OCI-LY1 (cell line): ENCODE measurements at regions not wholly inside any gene's neighbourhood (a gene's known extent, or its start where the extent isn't known, plus 50 kb on each side); places are given as distances from the start of the nearest gene placed in this dataset.

Source experiments
- CTCF ChIP-seq: fragments of 200-600 bp; sonication (generic), shearing (Covaris generic); IDR thresholded peaks from 2 replicates; pipeline ENCODE4 v1.5.1; 2017; ENCODE audit warnings: mild to moderate bottlenecking, antibody characterized with exemption, low read length, moderate library complexity, mixed read lengths
- EZH2 ChIP-seq: fragments of 200-600 bp; sonication (generic), shearing (Covaris generic); IDR thresholded peaks from 2 replicates; pipeline ENCODE4 v1.8.0; 2017; ENCODE audit warnings: borderline replicate concordance, mixed run types, mild to moderate bottlenecking, antibody characterized with exemption, low read length, moderate library complexity, mixed read lengths

GRCh38 chr13:34019870-34020269, 201.9 kb downstream of the RFC3 start:
- TF ChIP-seq CTCF = no peak
- TF ChIP-seq EZH2 = no peak
